Cardiac muscle cell (in vitro differentiated cells and primary cell): ENCODE measurements at regions not wholly inside any gene's neighbourhood (a gene's known extent, or its start where the extent isn't known, plus 50 kb on each side); places are given as distances from the start of the nearest gene placed in this dataset.
A peak's percentile ranks its signal among the peaks of the same experiment; 100 is the strongest.

Source experiments
- DNase-seq, 2 donors: peaks; one replicate each; pipeline versions ENCODE4 v3.0.0 to v3.0.0-alpha.2; 2010 to 2017; ENCODE audit warnings: low read depth in 1 of 2, low spot score in 1 of 2
- H3K27ac ChIP-seq: fragments of 200-600 bp; sonication (generic); 2 replicates; pipeline ENCODE4 v1.5.1; 2016
- H3K27me3 ChIP-seq: fragments of 200-600 bp; sonication (generic); 2 replicates; pipeline ENCODE4 v1.6.0; 2016; ENCODE audit warnings: control low read depth
- H3K36me3 ChIP-seq: fragments of 200-600 bp; sonication (generic); 2 replicates; pipeline ENCODE4 v1.5.1; 2016; ENCODE audit warnings: control low read depth
- H3K4me1 ChIP-seq: fragments of 200-600 bp; sonication (generic); 2 replicates; pipeline ENCODE4 v1.8.1; 2017; ENCODE audit warnings: low read depth, mild to moderate bottlenecking, mixed run types
- H3K4me3 ChIP-seq: fragments of 200-600 bp; sonication (generic); 2 replicates; pipeline ENCODE4 v1.5.1; 2016; ENCODE audit warnings: mild to moderate bottlenecking
- H3K9me3 ChIP-seq: fragments of 200-600 bp; sonication (generic); 2 replicates; pipeline ENCODE4 v1.5.1; 2017; ENCODE audit warnings: low read depth, mild to moderate bottlenecking, control low read depth
- CTCF ChIP-seq: IDR thresholded peaks from 2 replicates; pipeline ENCODE4 v1.5.1; 2012; ENCODE audit warnings: low read depth, mild to moderate bottlenecking, low read length

- Histone ChIP-seq H3K27me3 (no peaks in the 10 kb centered on the region), H3K27ac (no peak overlapping the region), H3K4me1 (peaks cover 5% of the 10 kb centered on the region), H3K9me3 (no peaks in the 10 kb centered on the region), H3K4me3 (no peak overlapping the region), H3K36me3 (no peaks in the 10 kb centered on the region)
- DNase-seq: no peak
- TF ChIP-seq CTCF: no peak
Measured at GRCh38 chr12:105839629-105840127, 299.1 kb downstream of the NUAK1 start.

GRCh38 chr12:105840384-105840783 is 298.4 kb downstream of the NUAK1 start:
- TF ChIP-seq CTCF: no peak
- no peaks in the 10 kb centered on the region for H3K27me3 ChIP-seq
- no peak for DNase-seq

GRCh38 chr12:105841840-105842239 is 296.9 kb downstream of the NUAK1 start:
- Histone ChIP-seq H3K36me3 (no peaks in the 10 kb centered on the region), H3K27ac (no peak overlapping the region), H3K4me1 (no peaks in the 10 kb centered on the region), H3K27me3 (no peaks in the 10 kb centered on the region), H3K4me3 (no peak overlapping the region), H3K9me3 (no peaks in the 10 kb centered on the region)
- DNase-seq: no peak
- TF ChIP-seq CTCF: no peak

More at GRCh38 chr12:105840384-105840783, 298.4 kb downstream of the NUAK1 start:
- Histone ChIP-seq H3K4me3 (no peak overlapping the region), H3K4me1 (peaks cover 5% of the 10 kb centered on the region), H3K9me3 (no peaks in the 10 kb centered on the region), H3K27ac (no peak overlapping the region), H3K36me3 (no peaks in the 10 kb centered on the region)

GRCh38 chr12:105843561-105843960 is 295.2 kb downstream of the NUAK1 start:
- TF ChIP-seq CTCF: no peak
- no peak overlapping the region for H3K27ac ChIP-seq
- no peak overlapping the region for H3K4me3 ChIP-seq
- no peak for DNase-seq
- no peaks in the 10 kb centered on the region for H3K36me3 ChIP-seq
- H3K27me3 ChIP-seq: no peaks in the 10 kb centered on the region
- H3K4me1 ChIP-seq: no peaks in the 10 kb centered on the region
- no peaks in the 10 kb centered on the region for H3K9me3 ChIP-seq

- Histone ChIP-seq H3K4me3 (no peak overlapping the region), H3K27me3 (no peaks in the 10 kb centered on the region), H3K9me3 (no peaks in the 10 kb centered on the region), H3K4me1 (no peaks in the 10 kb centered on the region), H3K27ac (no peak overlapping the region), H3K36me3 (no peaks in the 10 kb centered on the region)
- DNase-seq: peak in 1 of 2 donors; percentile 11
- no peak for TF ChIP-seq CTCF
Measured at GRCh38 chr12:105843986-105844760, 294.6 kb downstream of the NUAK1 start.
